Right renal cortex interstitium (tissue), 3 donors: ENCODE measurements at regions not wholly inside any gene's neighbourhood (a gene's known extent, or its start where the extent isn't known, plus 50 kb on each side); places are given as distances from the start of the nearest gene placed in this dataset.
"Not testable (repeated sequence)": the region's sequence is repeated elsewhere in the genome, so short reads cannot be mapped to it uniquely, and the experiment has no call there.

Experiments used
- DNase-seq, 3 donors: peaks; one replicate each; pipeline ENCODE4 v3.0.0-alpha.2; 2013; ENCODE audit warnings: low read depth in 3 of 3, low spot score in 2 of 3

DNA sequence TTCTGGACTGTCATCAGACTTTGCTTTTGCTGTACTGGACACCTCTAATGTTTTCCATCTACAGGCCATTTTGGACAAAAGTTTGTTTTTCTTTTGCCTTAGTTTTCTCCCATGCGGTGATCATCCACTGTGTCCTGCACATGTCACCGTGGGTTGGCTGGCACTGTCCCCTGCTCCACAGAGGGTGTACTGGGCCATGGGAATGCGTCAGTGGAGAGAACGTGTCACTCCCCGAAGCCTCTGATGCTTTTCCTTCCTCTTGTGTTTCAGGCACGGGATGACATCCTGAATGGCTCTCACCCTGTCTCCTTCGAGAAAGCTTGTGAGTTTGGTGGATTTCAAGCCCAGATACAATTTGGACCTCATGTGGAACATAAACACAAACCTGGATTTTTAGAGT is 385.0 kb upstream of the TPM1 start:
- not testable (repeated sequence) for DNase-seq

GRCh38 chr15:62658498-62658897 is 384.0 kb upstream of the TPM1 start:
- no peak for DNase-seq

GRCh38 chr15:62663547-62663946 is 379.0 kb upstream of the TPM1 start:
- no peak for DNase-seq

GRCh38 chr15:62665449-62665848 is 377.1 kb upstream of the TPM1 start:
- no peak for DNase-seq

DNA sequence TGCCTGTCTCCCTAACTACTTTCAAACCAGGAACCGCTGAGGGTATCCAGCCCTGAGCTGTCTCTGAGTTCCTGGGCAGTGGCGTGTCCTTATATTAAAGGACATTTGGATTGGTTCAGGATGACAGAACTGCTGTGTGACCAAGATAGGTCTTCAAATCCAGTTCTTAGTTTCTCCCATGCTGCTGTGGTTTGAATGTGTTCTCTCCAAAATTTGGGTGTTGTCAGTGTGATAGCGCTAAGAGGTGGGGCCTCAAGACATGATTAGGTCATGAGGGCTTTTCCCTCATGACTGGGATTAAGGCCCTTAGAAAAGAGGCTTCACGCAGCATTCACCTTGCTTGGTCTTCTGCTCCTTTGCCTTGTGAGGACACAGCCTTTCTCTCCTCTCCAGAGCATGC is 376.5 kb upstream of the TPM1 start:
- DNase-seq: no peak

DNA sequence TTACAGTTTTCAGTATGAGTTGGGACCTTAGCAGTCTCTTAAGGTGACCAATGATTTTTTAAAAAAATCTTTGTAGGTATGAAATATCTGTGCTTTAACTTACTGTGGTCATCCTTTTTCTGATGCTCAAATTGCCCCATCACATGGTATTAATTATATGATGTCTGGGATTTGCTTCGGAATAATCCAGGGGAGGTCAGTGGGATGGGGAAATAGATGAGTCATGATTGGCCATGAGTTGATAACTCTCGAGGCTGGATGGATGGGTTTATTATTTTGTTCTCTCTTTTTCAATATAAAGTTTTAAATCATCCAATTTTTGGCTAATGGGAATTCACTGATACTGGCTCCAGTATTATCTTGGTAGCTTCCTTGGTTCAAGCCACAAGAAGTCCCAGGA is 370.3 kb upstream of the TPM1 start:
- DNase-seq: no peak

DNA sequence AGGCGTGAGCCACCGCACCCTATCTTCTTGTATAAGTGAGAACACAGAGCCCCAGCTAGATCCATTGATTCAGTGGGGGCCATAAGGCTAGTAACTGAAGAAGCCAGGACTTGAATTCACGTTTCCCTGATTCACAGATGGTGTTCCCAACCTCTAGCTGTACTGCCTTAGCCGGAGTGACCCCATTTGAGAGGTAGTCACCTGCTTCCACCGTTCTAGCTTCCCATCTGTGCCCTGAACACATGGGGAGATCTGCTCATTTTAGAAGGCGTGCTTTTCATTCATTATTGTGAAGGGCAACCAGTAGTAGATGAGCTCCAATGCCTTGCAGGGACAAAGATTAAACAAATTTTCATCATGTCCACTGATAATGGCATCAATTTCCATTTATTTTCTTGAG is 365.7 kb upstream of the TPM1 start:
- DNase-seq: no peak

- no peak for DNase-seq
These were observed 360.3 kb upstream of the TPM1 start for GRCh38 chr15:62681939-62682896.

- not testable (repeated sequence) for DNase-seq
These were observed 359.4 kb upstream of the TPM1 start for GRCh38 chr15:62683192-62683591.

DNA sequence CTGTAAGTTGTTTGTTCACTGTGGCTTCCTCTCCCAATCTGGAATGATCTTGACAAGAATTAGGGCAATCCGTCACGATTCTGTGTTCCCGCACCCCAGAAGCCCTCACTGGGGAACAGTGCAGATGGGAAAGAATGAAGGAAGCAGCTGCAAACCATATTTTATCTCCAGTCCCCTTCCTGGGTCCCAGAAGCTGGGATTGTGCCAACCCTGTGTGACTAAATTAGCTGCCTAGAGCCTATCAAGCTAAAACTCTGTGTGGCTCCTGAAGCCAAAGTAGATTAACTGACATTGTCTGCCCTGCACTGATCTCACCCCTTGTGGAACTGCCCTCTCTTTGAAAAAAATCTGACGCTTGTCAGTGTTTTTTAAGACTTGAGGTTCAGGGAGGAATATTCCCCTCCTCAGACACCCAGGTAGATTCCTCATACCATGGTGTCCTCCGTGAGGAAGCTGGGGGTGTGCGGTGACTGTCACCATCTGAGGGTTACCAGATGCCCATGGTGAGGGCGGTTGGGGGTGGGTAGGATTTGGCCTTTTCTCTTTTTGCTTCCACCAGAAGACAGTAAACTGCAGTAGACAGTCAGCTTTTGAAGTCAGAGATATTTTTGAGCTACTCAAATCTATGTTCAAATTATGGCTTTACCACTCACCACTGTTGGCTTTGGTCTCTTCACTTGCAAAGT is 358.3 kb upstream of the TPM1 start:
- DNase-seq: no peak

DNA sequence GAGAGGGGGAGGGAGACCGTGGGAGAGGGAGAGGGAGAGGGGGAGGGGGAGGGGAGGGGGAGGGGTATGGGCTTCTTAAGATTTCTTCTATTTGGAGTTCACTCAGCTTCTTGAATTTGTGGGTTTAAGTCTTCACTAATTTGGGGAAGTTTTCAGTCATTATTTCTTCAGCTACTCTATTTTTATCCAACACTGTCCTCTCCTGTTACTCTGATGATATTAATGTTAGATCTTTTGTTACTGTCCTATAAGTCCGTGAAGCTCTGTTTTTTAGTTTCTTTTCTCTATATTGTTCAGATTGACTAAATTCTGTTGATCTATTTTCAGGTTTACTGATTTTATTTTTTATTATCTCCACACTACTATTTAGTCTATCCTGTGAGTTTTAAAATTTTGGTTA is 351.5 kb upstream of the TPM1 start:
- DNase-seq: no peak

- DNase-seq: no peak
These were observed 344.9 kb upstream of the TPM1 start for GRCh38 chr15:62697636-62698035.

- no peak for DNase-seq
These were observed 343.9 kb upstream of the TPM1 start for GRCh38 chr15:62698646-62699045.

- no peak for DNase-seq
These were observed 336.2 kb upstream of the TPM1 start for GRCh38 chr15:62706317-62706716.

DNA sequence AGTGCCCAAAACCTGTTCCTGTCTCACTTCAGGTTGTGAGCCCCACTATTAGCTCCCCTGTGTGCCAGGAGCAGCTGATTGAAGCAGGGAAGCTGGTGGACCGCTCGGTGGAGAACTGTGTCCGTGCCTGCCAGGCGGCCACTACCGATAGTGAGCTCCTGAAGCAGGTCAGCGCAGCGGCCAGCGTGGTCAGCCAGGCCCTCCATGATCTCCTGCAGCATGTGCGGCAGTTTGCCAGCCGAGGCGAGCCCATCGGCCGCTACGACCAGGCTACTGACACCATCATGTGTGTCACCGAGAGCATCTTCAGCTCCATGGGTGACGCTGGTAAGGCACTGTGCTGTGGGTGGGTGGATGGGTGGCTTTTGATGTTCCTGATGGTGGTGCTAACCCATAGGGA is 334.1 kb upstream of the TPM1 start:
- DNase-seq: no peak

DNA sequence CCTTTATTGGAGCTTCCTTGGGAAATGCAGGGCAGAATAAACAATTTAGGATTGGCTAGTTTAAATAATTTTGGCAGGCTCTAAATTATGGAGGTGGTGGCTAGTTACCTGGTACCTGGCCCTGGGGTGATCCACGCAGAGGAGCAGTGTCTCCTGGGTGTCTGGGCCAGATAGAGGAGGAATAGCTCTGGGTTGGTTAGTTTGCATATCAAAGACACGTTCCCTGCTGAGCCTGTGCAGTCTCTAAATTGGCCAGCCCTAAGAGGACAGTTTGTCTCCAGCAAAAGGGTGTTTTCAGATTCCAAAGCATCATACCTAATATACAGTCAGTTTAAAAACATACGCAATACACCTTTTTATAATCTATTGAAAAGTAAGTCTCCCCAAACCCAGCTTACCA is 333.3 kb upstream of the TPM1 start:
- no peak for DNase-seq

- no peak for DNase-seq
These were observed 330.7 kb upstream of the TPM1 start for GRCh38 chr15:62711691-62712454.

GRCh38 chr15:62712455-62712839 is 330.1 kb upstream of the TPM1 start:
- no peak for DNase-seq

- no peak for DNase-seq
These were observed 326.6 kb upstream of the TPM1 start for GRCh38 chr15:62715946-62716345.

- DNase-seq: no peak
These were observed 325.1 kb upstream of the TPM1 start for GRCh38 chr15:62717496-62717895.

GRCh38 chr15:62719316-62719715 is 323.2 kb upstream of the TPM1 start:
- no peak for DNase-seq
